ENCODE measurements at regions not wholly inside any gene's neighbourhood (a gene's known extent, or its start where the extent isn't known, plus 50 kb on each side); places are given as distances from the start of the nearest gene placed in this dataset.

DNA sequence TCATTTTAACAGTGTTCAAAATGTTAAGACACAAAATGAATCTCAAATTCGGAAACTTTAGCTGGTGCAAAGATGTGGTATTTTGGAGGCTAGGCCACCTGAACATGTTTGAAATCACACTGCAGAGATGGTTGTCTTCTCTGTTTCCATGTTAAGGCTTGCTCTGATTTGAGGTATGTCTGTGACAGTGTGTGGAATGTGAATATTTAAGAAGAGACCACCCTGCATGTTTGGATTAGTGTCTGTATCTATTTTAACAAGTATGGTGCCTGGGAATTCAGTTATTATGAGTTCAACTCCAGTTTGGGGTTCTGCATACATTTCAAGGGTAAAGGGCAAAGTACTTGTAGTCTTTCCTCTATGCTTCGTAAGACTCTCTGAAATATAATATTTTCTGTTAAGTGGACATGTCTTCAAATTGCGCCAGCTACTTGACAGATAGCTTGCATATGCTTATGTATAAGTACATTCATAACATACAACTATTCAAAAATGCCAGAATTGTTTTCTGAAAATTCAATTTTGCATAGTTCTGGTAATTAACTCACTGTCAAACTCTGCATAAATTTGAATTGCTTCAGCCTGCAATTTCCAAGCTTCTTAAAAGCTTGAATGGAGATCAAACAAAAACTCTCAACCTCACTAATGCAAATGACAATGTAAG is 424.0 kb downstream of the ADAMTS20 start:
- Histone ChIP-seq H3K4me2 (ENCODE audit: extremely low read depth, insufficient read depth, low read length) (no peak overlapping the region), H3K9ac (ENCODE audit: insufficient read depth, low read length) (no peak overlapping the region), H3K9me3 (ENCODE audit: control insufficient read depth, insufficient read depth, low read depth, low read length) (no peaks in the 10 kb centered on the region), H3K27me3 (ENCODE audit: control insufficient read depth, insufficient read depth, low read length) (no peaks in the 10 kb centered on the region), H3K79me2 (ENCODE audit: control insufficient read depth, insufficient read depth, low read length) (no peaks in the 10 kb centered on the region), H3K36me3 (ENCODE audit: control insufficient read depth, insufficient read depth, low read length) (no peaks in the 10 kb centered on the region), H4K20me1 (ENCODE audit: control insufficient read depth, extremely low read depth, insufficient read depth, low read length) (no peaks in the 10 kb centered on the region), H3K4me1 (ENCODE audit: control insufficient read depth, extremely low read depth, insufficient read depth, low read length) (no peaks in the 10 kb centered on the region), H2AFZ (ENCODE audit: low read length) (no peak overlapping the region), H3K4me3 (replicated peaks in 1 of 4; ENCODE audit: control extremely low read depth in 1 of 4, insufficient read depth in 1 of 4, low read depth in 3 of 4, low read length in 4 of 4) (no peak overlapping the region), H3K27ac (ENCODE audit: insufficient read depth, low read length) (no peak overlapping the region)
- no peak for DNase-seq (ENCODE audit: low read depth in 2 of 2)
- no peak for TF ChIP-seq EZH2 (IDR thresholded peaks at IDR 0.05; ENCODE audit: low read length, missing control alignments)
- TF ChIP-seq, protein P1, sequence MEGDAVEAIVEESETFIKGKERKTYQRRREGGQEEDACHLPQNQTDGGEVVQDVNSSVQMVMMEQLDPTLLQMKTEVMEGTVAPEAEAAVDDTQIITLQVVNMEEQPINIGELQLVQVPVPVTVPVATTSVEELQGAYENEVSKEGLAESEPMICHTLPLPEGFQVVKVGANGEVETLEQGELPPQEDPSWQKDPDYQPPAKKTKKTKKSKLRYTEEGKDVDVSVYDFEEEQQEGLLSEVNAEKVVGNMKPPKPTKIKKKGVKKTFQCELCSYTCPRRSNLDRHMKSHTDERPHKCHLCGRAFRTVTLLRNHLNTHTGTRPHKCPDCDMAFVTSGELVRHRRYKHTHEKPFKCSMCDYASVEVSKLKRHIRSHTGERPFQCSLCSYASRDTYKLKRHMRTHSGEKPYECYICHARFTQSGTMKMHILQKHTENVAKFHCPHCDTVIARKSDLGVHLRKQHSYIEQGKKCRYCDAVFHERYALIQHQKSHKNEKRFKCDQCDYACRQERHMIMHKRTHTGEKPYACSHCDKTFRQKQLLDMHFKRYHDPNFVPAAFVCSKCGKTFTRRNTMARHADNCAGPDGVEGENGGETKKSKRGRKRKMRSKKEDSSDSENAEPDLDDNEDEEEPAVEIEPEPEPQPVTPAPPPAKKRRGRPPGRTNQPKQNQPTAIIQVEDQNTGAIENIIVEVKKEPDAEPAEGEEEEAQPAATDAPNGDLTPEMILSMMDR (conservative IDR thresholded peaks at IDR 0.05 in 1 of 2, IDR thresholded peaks at IDR 0.05 in 1 of 2; ENCODE audit: low read depth in 1 of 2, low read length in 2 of 2) = no peak

DNA sequence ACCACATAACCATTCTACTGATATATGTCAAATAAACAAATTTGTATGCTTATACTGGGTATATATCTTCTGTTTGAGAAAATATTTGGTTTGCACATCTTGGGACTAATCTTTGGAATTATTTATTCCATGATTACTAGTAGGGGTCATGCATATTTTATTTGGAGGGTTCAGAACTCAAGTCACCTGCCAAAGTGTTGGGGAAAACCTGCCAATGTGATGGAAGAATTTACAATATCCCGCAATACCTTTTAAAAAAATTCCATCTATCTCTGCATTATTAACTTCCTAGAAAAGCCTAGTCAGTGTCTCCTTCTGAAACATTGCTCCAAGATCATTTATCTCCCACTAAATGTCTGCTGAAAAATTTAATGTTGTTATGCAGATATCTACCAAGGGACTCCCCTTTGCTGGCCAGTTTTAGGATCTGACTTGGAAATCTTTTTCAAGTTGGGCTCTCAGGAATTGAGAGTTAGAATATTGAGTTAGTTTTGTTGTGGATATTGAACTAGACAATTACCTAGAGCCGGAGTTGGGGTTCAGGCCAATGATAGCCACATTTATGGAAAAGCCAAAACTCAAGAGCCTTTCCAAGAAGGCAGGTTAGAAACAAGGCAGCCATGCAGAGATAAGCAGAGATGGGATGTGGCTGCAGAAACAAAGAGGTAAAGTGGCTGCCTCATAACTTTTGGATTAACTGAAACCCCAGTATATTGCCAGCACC is 425.2 kb downstream of the ADAMTS20 start:
- no peak for DNase-seq (ENCODE audit: low read depth in 2 of 2)
- no peak overlapping the region for H3K9ac ChIP-seq (ENCODE audit: insufficient read depth, low read length)
- H3K9me3 ChIP-seq (ENCODE audit: control insufficient read depth, insufficient read depth, low read depth, low read length) = no peaks in the 10 kb centered on the region
- no peak overlapping the region for H3K27ac ChIP-seq (ENCODE audit: insufficient read depth, low read length)
- no peak overlapping the region for H3K4me3 ChIP-seq (replicated peaks in 1 of 4; ENCODE audit: control extremely low read depth in 1 of 4, insufficient read depth in 1 of 4, low read depth in 3 of 4, low read length in 4 of 4)
- no peaks in the 10 kb centered on the region for H3K36me3 ChIP-seq (ENCODE audit: control insufficient read depth, insufficient read depth, low read length)
- H3K79me2 ChIP-seq (ENCODE audit: control insufficient read depth, insufficient read depth, low read length) = no peaks in the 10 kb centered on the region
- no peak overlapping the region for H2AFZ ChIP-seq (ENCODE audit: low read length)
- no peaks in the 10 kb centered on the region for H3K4me1 ChIP-seq (ENCODE audit: control insufficient read depth, extremely low read depth, insufficient read depth, low read length)
- H4K20me1 ChIP-seq (ENCODE audit: control insufficient read depth, extremely low read depth, insufficient read depth, low read length) = no peaks in the 10 kb centered on the region
- H3K4me2 ChIP-seq (ENCODE audit: extremely low read depth, insufficient read depth, low read length) = no peak overlapping the region
- no peak for TF ChIP-seq EZH2 (IDR thresholded peaks at IDR 0.05; ENCODE audit: low read length, missing control alignments)
- TF ChIP-seq, protein P1 (conservative IDR thresholded peaks at IDR 0.05 in 1 of 2, IDR thresholded peaks at IDR 0.05 in 1 of 2; ENCODE audit: low read depth in 1 of 2, low read length in 2 of 2) = no peak
- H3K27me3 ChIP-seq (ENCODE audit: control insufficient read depth, insufficient read depth, low read length) = no peaks in the 10 kb centered on the region

DNA sequence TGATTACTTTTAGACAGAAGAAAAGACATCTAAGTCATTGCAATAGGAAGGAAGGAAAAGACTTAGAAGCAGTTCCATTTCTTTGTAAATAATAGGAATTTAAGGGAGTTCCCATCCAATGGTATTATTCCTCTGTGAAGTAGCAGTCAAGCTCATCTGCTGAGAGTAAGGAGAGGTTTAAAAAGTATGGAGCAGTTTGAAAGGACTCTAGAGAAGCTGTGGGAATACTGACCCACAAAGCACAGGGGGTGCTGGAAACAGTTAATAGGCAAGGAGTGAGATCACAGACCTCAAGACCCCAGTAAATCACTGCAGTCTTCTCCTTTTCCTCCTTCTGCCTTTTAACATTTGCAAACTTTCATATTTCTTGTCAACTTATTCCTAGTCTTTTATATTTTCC is 428.5 kb downstream of the ADAMTS20 start:
- no peaks in the 10 kb centered on the region for H3K9me3 ChIP-seq (ENCODE audit: control insufficient read depth, insufficient read depth, low read depth, low read length)
- no peaks in the 10 kb centered on the region for H3K79me2 ChIP-seq (ENCODE audit: control insufficient read depth, insufficient read depth, low read length)
- H4K20me1 ChIP-seq (ENCODE audit: control insufficient read depth, extremely low read depth, insufficient read depth, low read length) = no peaks in the 10 kb centered on the region
- H3K4me1 ChIP-seq (ENCODE audit: control insufficient read depth, extremely low read depth, insufficient read depth, low read length) = no peaks in the 10 kb centered on the region
- no peak for DNase-seq (ENCODE audit: low read depth in 2 of 2)
- no peak overlapping the region for H3K4me3 ChIP-seq (replicated peaks in 1 of 4; ENCODE audit: control extremely low read depth in 1 of 4, insufficient read depth in 1 of 4, low read depth in 3 of 4, low read length in 4 of 4)
- H3K4me2 ChIP-seq (ENCODE audit: extremely low read depth, insufficient read depth, low read length) = no peak overlapping the region
- H3K27me3 ChIP-seq (ENCODE audit: control insufficient read depth, insufficient read depth, low read length) = no peaks in the 10 kb centered on the region
- no peak overlapping the region for H2AFZ ChIP-seq (ENCODE audit: low read length)
- H3K9ac ChIP-seq (ENCODE audit: insufficient read depth, low read length) = no peak overlapping the region
- TF ChIP-seq, protein P1 (conservative IDR thresholded peaks at IDR 0.05 in 1 of 2, IDR thresholded peaks at IDR 0.05 in 1 of 2; ENCODE audit: low read depth in 1 of 2, low read length in 2 of 2) = no peak
- no peak for TF ChIP-seq EZH2 (IDR thresholded peaks at IDR 0.05; ENCODE audit: low read length, missing control alignments)
- no peaks in the 10 kb centered on the region for H3K36me3 ChIP-seq (ENCODE audit: control insufficient read depth, insufficient read depth, low read length)
- no peak overlapping the region for H3K27ac ChIP-seq (ENCODE audit: insufficient read depth, low read length)

Measured in fibroblast of lung (primary cell).